Keratinocyte (primary cell): ENCODE measurements at regions not wholly inside any gene's neighbourhood (a gene's known extent, or its start where the extent isn't known, plus 50 kb on each side); places are given as distances from the start of the nearest gene placed in this dataset.

ENCODE experiments used
- DNase-seq: peaks from one replicate; pipeline ENCODE4 v3.0.0-alpha.2; 2011; ENCODE audit warnings: low read depth, missing footprints, low spot score
- FAIRE-seq: peaks from 2 replicates; lab custom pipeline; 2011; peaks lifted over from hg19 to GRCh38; lab: Jason Lieb, UNC
- H2AFZ ChIP-seq: 2 replicates; pipeline ENCODE4 v1.6.0; 2012; ENCODE audit warnings: low read length, control low read depth, inconsistent platforms; ENCODE audit not compliant: control insufficient read depth
- H3K27ac ChIP-seq: 2 replicates; pipeline ENCODE4 v1.5.1; 2011; ENCODE audit warnings: low read length; ENCODE audit not compliant: control insufficient read depth, insufficient read depth
- H3K27me3 ChIP-seq: 3 replicates; pipeline ENCODE4 v1.6.0; 2011; ENCODE audit warnings: low read length; ENCODE audit not compliant: control insufficient read depth, insufficient read depth; ENCODE audit errors: extremely low read depth
- H3K36me3 ChIP-seq, 2 experiments: 2 replicates in 1 of 2; 3 replicates in 1 of 2; pipeline ENCODE4 v1.5.1; 2011; ENCODE audit warnings: low read length in 2 of 2, mild to moderate bottlenecking in 1 of 2; ENCODE audit not compliant: control insufficient read depth in 2 of 2, insufficient read depth in 2 of 2; ENCODE audit errors: extremely low read depth in 1 of 2
- H3K4me1 ChIP-seq: 3 replicates; pipeline ENCODE4 v1.5.1; 2011; ENCODE audit warnings: low read length; ENCODE audit not compliant: control insufficient read depth, insufficient read depth; ENCODE audit errors: extremely low read depth
- H3K4me2 ChIP-seq: 3 replicates; pipeline ENCODE4 v1.6.0; 2011; ENCODE audit warnings: low read depth, low read length; ENCODE audit not compliant: control insufficient read depth, insufficient read depth; ENCODE audit errors: extremely low read depth
- H3K4me3 ChIP-seq, 3 experiments: fragments of 200-600 bp in 1 of 3; sonication (generic) in 1 of 3; 2 replicates in 2 of 3; 3 replicates in 1 of 3; pipeline ENCODE4 v1.5.1; 2011 to 2016; ENCODE audit warnings: low read length in 3 of 3, mild to moderate bottlenecking in 3 of 3, control low read depth in 2 of 3, inconsistent platforms in 1 of 3, low read depth in 1 of 3, mixed read lengths in 1 of 3, mixed run types in 1 of 3, moderate library complexity in 1 of 3; ENCODE audit not compliant: control insufficient read depth in 2 of 3, insufficient read depth in 2 of 3; ENCODE audit errors: extremely low read depth in 1 of 3
- H3K79me2 ChIP-seq: 2 replicates; pipeline ENCODE4 v1.6.0; 2012; ENCODE audit warnings: low read length; ENCODE audit not compliant: control insufficient read depth, insufficient read depth
- H3K9ac ChIP-seq: 3 replicates; pipeline ENCODE4 v1.6.0; 2011; ENCODE audit warnings: low read length; ENCODE audit not compliant: control insufficient read depth, insufficient read depth; ENCODE audit errors: extremely low read depth
- H3K9me1 ChIP-seq: 3 replicates; pipeline ENCODE4 v1.6.0; 2011; ENCODE audit warnings: low read length; ENCODE audit not compliant: control insufficient read depth, insufficient read depth; ENCODE audit errors: extremely low read depth
- H3K9me3 ChIP-seq: 2 replicates; pipeline ENCODE4 v1.5.1; 2012; ENCODE audit warnings: low read depth, low read length; ENCODE audit not compliant: control insufficient read depth
- H4K20me1 ChIP-seq: 3 replicates; pipeline ENCODE4 v1.6.0; 2011; ENCODE audit warnings: low read length; ENCODE audit not compliant: control insufficient read depth, insufficient read depth; ENCODE audit errors: extremely low read depth
- EZH2 ChIP-seq: IDR thresholded peaks from one replicate; pipeline ENCODE4 v1.6.1; 2012; ENCODE audit warnings: inconsistent platforms, mild to moderate bottlenecking, low read length, moderate library complexity
- dilution Hi-C: fragments of 300-500 bp; cut with MboI; formaldehyde crosslinking; loops from one replicate; pipeline ENCODE4 v1.7.0; 2020; ENCODE audit warnings: low sequenced_read_pairs; ENCODE audit not compliant: extremely low pct_ligation_motif_present
- TF ChIP-seq, protein P1 (sequence below), 3 experiments: IDR thresholded peaks in 1 of 3; conservative IDR thresholded peaks in 1 of 3; optimal IDR thresholded peaks in 1 of 3; 2 replicates in 2 of 3; 3 replicates in 1 of 3; pipeline versions ENCODE3 to v1.5.1; 2011; ENCODE audit warnings: low read length in 3 of 3, mild to moderate bottlenecking in 3 of 3, moderate library complexity in 2 of 3, control low read depth in 1 of 3, inconsistent platforms in 1 of 3; ENCODE audit not compliant: insufficient read depth in 2 of 3; ENCODE audit errors: extremely low read depth in 1 of 3

- Histone ChIP-seq H3K9ac (no peak overlapping the region), H2AFZ (no peak overlapping the region), H3K79me2 (no peaks in the 10 kb centered on the region), H3K36me3 (no peaks in the 10 kb centered on the region), H4K20me1 (no peaks in the 10 kb centered on the region), H3K27ac (no peak overlapping the region), H3K9me1 (no peaks in the 10 kb centered on the region), H3K4me2 (no peak overlapping the region), H3K4me3 (no peak overlapping the region), H3K4me1 (no peaks in the 10 kb centered on the region), H3K9me3 (no peaks in the 10 kb centered on the region), H3K27me3 (no peaks in the 10 kb centered on the region)
- FAIRE-seq (no peak), DNase-seq (no peak)
- TF ChIP-seq, protein P1, sequence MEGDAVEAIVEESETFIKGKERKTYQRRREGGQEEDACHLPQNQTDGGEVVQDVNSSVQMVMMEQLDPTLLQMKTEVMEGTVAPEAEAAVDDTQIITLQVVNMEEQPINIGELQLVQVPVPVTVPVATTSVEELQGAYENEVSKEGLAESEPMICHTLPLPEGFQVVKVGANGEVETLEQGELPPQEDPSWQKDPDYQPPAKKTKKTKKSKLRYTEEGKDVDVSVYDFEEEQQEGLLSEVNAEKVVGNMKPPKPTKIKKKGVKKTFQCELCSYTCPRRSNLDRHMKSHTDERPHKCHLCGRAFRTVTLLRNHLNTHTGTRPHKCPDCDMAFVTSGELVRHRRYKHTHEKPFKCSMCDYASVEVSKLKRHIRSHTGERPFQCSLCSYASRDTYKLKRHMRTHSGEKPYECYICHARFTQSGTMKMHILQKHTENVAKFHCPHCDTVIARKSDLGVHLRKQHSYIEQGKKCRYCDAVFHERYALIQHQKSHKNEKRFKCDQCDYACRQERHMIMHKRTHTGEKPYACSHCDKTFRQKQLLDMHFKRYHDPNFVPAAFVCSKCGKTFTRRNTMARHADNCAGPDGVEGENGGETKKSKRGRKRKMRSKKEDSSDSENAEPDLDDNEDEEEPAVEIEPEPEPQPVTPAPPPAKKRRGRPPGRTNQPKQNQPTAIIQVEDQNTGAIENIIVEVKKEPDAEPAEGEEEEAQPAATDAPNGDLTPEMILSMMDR (optimal IDR thresholded peaks at IDR 0.05 in 1 of 3, IDR thresholded peaks at IDR 0.05 in 1 of 3, conservative IDR thresholded peaks at IDR 0.05 in 1 of 3; ENCODE audit: extremely low read depth in 1 of 3, insufficient read depth in 2 of 3, low read length in 3 of 3): no peak
- TF ChIP-seq EZH2: no peak
- dilution Hi-C loops: no loop called here
These were observed 102.2 kb upstream of the GRIA4 start for GRCh38 chr11:105507496-105508254.

DNA sequence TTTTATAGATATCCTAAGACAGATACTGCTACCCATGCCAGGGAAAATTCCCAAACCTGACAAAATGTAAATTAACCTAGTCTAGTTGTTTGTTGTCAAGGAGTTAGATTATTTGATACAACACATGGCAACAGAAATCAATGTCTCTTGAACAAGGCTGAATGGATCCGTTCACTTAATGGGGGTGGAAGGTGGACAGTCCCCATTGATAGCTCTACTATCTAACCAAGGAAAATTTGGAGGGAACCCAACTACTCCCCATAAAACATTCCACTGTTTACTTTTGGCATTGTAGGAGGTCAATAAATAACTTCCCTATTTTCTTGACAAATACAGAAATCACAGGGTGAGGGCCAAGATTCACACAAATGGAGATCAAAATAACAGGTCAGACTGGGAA, 117.9 kb upstream of the GRIA4 start:
- FAIRE-seq (no peak), DNase-seq (no peak)
- Histone ChIP-seq H2AFZ (no peak overlapping the region), H4K20me1 (no peaks in the 10 kb centered on the region), H3K4me3 (no peak overlapping the region), H3K9me1 (no peaks in the 10 kb centered on the region), H3K4me2 (no peak overlapping the region), H3K9ac (no peak overlapping the region), H3K9me3 (no peaks in the 10 kb centered on the region), H3K4me1 (no peaks in the 10 kb centered on the region), H3K27ac (no peak overlapping the region), H3K79me2 (no peaks in the 10 kb centered on the region), H3K27me3 (no peaks in the 10 kb centered on the region), H3K36me3 (no peaks in the 10 kb centered on the region)
- TF ChIP-seq, protein P1 (optimal IDR thresholded peaks at IDR 0.05 in 1 of 3, IDR thresholded peaks at IDR 0.05 in 1 of 3, conservative IDR thresholded peaks at IDR 0.05 in 1 of 3; ENCODE audit: extremely low read depth in 1 of 3, insufficient read depth in 2 of 3, low read length in 3 of 3): no peak
- TF ChIP-seq EZH2: no peak
- dilution Hi-C loops: no loop called here
